D721Med (cell line): ENCODE measurements at regions not wholly inside any gene's neighbourhood (a gene's known extent, or its start where the extent isn't known, plus 50 kb on each side); places are given as distances from the start of the nearest gene placed in this dataset.

ENCODE experiments used
- DNase-seq: peaks from one replicate; pipeline ENCODE4 v3.0.0; 2011; ENCODE audit warnings: low spot score; ENCODE audit not compliant: insufficient read length
- FAIRE-seq: peaks from 2 replicates; lab custom pipeline; 2011; peaks lifted over from hg19 to GRCh38; lab: Jason Lieb, UNC
- TF ChIP-seq, protein P1 (sequence below): IDR thresholded peaks from 2 replicates; pipeline ENCODE4 v1.5.1; 2012; ENCODE audit warnings: mild to moderate bottlenecking, control low read depth; ENCODE audit not compliant: insufficient read depth; ENCODE audit errors: missing control alignments

DNA sequence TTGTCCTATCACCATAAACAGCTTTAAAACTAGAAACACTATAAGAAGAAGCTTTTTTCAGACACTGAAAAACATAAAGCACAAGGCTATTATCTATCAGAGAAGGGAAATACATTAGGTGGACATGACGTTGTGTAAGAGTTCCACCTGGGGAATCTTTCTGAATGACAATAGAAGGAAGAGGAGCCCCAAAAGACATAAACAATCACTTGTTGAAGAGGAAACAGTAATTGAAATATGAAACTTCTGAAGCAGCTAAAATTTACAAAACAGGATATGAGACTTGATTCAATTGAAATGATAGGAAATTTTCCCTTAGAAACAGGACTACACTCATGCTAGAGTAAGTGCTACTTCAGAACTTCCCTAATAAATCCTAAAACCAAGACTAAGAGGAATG is 933.6 kb downstream of the EFNA5 start:
- DNase-seq (no peak), FAIRE-seq (no peak)
- TF ChIP-seq, protein P1, sequence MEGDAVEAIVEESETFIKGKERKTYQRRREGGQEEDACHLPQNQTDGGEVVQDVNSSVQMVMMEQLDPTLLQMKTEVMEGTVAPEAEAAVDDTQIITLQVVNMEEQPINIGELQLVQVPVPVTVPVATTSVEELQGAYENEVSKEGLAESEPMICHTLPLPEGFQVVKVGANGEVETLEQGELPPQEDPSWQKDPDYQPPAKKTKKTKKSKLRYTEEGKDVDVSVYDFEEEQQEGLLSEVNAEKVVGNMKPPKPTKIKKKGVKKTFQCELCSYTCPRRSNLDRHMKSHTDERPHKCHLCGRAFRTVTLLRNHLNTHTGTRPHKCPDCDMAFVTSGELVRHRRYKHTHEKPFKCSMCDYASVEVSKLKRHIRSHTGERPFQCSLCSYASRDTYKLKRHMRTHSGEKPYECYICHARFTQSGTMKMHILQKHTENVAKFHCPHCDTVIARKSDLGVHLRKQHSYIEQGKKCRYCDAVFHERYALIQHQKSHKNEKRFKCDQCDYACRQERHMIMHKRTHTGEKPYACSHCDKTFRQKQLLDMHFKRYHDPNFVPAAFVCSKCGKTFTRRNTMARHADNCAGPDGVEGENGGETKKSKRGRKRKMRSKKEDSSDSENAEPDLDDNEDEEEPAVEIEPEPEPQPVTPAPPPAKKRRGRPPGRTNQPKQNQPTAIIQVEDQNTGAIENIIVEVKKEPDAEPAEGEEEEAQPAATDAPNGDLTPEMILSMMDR, result no peak

DNA sequence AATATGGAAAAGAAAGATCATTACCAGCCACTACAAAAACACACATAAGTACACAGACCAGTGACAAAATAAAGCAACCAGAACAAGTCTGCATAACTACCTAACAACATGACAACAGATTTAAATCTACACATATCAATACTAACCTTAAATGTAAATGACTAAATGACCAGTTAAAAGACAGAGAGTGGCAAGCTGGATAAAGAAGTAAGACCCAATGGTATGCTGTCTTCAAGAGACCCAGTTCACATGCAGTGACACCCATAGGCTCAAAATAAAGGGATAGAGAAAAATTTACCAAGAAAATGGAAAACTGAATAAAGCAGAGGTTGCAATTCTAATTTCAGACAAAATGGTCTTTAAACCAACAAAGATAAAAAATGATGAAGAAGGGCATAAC is 938.1 kb downstream of the EFNA5 start:
- FAIRE-seq (no peak), DNase-seq (no peak)
- TF ChIP-seq, protein P1, result no peak

DNA sequence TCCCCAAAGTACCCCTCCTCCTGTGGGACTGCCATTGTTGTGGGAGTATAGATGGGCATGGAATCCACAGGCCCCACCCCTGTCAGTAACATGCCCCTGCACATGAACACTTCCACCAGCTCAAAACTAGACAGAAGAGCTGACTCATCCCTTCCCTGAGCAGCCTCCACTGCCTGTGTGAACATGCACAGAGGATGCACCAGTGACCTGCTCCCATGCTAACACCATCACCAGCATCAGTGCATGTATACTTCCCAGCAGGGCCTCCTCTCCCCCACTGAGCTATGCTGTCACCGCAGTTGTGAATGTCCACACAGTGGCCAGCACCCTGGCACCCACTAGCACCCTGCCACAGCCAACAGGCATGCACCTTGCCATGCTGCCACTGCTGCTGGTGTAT is 939.8 kb downstream of the EFNA5 start:
- no peak for FAIRE-seq
- TF ChIP-seq, protein P1, result no peak
- no peak for DNase-seq

DNA sequence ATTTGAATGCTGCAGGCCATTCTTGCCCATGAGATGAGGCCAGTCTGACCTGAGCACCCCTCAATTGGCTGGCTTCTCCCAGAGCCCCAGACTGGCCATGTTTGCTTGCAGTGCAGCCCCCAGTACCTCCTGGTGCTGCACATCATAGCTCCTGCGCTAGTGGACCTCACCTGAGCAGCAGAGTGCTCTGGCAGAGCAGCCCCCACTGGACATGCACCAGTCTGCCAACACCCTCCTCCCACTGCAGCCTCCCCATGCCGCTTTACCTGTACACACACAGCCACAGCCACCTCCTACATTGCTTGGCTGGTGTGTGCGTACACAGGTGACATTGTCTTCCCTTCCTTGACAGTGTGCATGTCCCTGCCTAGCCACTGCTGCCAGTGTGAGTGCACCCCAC is 940.2 kb downstream of the EFNA5 start:
- no peak for DNase-seq
- TF ChIP-seq, protein P1, result no peak
- no peak for FAIRE-seq

DNA sequence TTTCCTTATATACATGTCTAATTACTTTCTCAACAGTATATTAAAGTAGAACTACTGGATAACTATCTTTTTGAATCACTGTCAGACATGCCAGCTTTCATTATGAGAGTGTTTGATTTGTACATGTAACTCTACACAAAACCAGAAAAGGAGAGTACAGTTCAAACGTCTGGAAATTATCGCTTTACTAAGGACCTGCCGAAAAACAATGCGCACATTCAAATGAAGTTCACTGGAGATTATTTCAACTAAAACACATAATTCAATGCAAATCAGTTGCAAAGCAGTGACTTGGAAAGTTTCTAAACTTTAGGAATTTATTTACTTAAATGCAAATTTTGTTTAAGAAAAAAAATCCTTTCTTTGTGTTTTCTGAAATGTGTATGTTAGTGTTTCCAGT is 942.5 kb downstream of the EFNA5 start:
- TF ChIP-seq, protein P1, result no peak
- FAIRE-seq (no peak), DNase-seq (no peak)

DNA sequence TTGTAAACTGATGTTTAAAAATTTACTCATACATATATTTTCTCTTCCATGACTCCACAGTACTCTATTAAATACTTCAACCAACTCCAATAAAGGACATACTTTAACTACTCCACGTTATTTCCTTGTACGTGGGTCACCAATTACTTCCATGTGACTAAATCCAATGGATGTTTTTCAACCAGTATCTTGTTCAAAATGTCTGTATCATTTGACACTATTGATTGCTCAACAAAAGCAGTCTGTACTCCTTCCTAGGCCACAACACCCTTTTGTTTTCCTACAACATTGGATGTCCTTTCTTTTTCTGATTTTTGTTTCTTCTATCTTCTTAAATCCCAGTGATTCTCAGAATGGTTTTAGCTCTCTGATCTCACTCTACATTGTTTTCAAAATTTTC is 943.7 kb downstream of the EFNA5 start:
- DNase-seq (no peak), FAIRE-seq (no peak)
- TF ChIP-seq, protein P1, result no peak

DNA sequence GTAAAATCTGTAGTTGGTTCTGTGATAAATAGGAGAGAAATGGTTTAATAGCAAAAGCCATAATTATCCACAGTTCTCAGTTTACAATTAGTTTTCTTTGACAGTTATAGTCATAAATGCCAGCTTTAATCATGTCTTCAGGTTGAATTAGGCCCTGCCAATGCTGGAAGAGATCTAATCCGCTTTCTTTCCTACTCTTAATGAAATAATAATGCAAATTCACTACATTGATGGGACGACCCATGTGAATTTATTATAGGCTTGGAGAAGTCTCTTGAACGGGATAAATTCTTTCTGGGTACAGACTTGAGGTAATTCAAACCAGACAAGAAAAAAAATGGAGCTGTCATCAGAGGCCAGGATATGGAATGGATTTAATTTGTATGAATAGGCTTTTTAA is 950.4 kb downstream of the EFNA5 start:
- TF ChIP-seq, protein P1, result no peak
- DNase-seq (no peak), FAIRE-seq (no peak)
